SU-DHL-6 (cell line): ENCODE measurements at regions not wholly inside any gene's neighbourhood (a gene's known extent, or its start where the extent isn't known, plus 50 kb on each side); places are given as distances from the start of the nearest gene placed in this dataset.

Experiments
- EZH2phosphoT487 ChIP-seq: fragments of 200-600 bp; sonication (generic), shearing (Covaris generic); conservative IDR thresholded peaks from 2 replicates; pipeline ENCODE4 v1.6.1; 2018; ENCODE audit warnings: mild to moderate bottlenecking, antibody characterized with exemption, low read length, moderate library complexity, mixed read lengths
- TF ChIP-seq, protein P1 (sequence below): fragments of 200-600 bp; sonication (generic); IDR thresholded peaks from one replicate; pipeline ENCODE4 v1.5.1; 2017; ENCODE audit warnings: antibody characterized with exemption, mild to moderate bottlenecking, low read length, moderate library complexity; ENCODE audit not compliant: insufficient read depth, poor library complexity, severe bottlenecking

DNA sequence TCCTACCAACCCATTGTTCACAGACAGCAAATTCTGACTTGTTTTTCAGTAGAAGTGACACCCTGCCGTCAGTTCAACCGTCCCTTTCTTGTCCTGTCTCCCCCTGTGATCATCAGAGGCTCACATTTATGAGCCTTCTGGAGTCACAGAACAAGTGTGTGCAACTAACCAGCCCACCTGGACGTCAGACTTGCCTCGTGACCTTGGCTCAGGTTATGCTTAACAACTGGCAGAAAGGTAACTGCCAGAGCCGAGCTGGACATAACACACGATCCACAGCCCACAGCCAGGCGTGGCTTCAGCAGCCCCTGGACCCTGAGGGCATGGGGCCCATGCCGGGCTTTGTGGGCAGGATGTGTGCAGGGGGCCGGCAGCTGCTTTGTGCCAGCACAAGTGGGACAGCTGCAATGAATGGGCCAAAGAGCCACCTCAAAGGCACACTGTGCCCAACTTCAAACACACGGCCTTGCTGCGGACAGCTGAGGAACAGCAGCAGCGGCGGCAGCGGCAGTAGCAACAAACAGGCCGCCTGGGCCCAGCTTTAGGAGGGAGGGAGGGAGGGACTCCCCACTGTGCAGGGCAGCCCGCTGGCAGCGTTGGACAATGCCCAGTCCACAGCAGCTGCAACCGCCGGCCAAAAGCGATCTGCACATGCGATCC lies 103.9 kb downstream of the ZBTB18 start:
- TF ChIP-seq, protein P1, sequence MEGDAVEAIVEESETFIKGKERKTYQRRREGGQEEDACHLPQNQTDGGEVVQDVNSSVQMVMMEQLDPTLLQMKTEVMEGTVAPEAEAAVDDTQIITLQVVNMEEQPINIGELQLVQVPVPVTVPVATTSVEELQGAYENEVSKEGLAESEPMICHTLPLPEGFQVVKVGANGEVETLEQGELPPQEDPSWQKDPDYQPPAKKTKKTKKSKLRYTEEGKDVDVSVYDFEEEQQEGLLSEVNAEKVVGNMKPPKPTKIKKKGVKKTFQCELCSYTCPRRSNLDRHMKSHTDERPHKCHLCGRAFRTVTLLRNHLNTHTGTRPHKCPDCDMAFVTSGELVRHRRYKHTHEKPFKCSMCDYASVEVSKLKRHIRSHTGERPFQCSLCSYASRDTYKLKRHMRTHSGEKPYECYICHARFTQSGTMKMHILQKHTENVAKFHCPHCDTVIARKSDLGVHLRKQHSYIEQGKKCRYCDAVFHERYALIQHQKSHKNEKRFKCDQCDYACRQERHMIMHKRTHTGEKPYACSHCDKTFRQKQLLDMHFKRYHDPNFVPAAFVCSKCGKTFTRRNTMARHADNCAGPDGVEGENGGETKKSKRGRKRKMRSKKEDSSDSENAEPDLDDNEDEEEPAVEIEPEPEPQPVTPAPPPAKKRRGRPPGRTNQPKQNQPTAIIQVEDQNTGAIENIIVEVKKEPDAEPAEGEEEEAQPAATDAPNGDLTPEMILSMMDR = no peak
- TF ChIP-seq EZH2phosphoT487 = no peak
